ENCODE measurements at regions not wholly inside any gene's neighbourhood (a gene's known extent, or its start where the extent isn't known, plus 50 kb on each side); places are given as distances from the start of the nearest gene placed in this dataset.

DNA sequence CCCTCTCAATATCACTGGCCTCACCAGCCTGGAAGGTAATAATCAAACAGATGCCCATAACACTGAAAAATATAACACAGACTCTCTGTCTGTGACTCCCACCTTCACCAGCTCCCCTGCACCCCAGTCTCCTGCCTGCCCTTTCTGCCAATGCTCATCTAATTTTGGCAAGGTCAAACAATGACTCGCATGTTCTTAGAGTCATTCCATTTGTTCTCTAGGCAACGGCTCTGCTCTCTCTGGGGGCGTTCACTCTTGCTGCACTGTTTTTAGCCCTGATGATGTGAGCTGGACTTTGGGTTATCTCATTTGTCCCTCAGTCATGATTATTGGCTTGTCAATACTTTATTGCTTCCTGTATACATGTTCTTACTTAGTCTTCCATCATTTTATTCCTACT, 691.8 kb downstream of the FLRT2 start:
- TF ChIP-seq, protein P1, sequence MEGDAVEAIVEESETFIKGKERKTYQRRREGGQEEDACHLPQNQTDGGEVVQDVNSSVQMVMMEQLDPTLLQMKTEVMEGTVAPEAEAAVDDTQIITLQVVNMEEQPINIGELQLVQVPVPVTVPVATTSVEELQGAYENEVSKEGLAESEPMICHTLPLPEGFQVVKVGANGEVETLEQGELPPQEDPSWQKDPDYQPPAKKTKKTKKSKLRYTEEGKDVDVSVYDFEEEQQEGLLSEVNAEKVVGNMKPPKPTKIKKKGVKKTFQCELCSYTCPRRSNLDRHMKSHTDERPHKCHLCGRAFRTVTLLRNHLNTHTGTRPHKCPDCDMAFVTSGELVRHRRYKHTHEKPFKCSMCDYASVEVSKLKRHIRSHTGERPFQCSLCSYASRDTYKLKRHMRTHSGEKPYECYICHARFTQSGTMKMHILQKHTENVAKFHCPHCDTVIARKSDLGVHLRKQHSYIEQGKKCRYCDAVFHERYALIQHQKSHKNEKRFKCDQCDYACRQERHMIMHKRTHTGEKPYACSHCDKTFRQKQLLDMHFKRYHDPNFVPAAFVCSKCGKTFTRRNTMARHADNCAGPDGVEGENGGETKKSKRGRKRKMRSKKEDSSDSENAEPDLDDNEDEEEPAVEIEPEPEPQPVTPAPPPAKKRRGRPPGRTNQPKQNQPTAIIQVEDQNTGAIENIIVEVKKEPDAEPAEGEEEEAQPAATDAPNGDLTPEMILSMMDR (IDR thresholded peaks at IDR 0.05; ENCODE audit: unreplicated experiment): no peak
- no peak overlapping the region for H3K4me3 Mint-ChIP-seq (ENCODE audit: low read depth, unreplicated experiment)
- peaks cover 6% of the 10 kb centered on the region for H3K36me3 Mint-ChIP-seq (ENCODE audit: insufficient read depth, unreplicated experiment)

DNA sequence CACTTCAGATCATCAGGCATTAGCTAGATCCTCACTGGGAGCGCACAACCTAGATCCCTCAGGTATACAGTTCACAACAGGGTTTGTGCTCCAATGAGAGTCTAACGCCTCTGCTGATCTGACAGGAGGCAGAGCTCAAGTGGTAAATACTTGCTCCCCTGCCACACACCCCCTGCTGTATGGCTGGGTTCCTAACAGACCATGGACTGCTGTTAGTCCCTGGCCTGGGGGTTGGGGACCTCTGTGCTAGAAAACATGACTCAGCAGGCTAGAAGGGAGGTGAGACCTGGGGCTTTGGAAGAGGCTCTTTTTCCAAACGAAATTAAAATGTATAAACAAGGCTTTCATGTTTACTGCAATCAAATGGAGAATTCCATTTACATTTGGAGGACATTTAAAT, 691.1 kb downstream of the FLRT2 start:
- H3K27ac Mint-ChIP-seq (ENCODE audit: unreplicated experiment): no peak overlapping the region
- no peak for DNase-seq

More for the DNA sequence above, 691.8 kb downstream of the FLRT2 start:
- H3K9me3 Mint-ChIP-seq (ENCODE audit: low read depth, unreplicated experiment): peaks cover 11% of the 10 kb centered on the region
- no peak overlapping the region for H3K27ac Mint-ChIP-seq (ENCODE audit: unreplicated experiment)
- H3K27me3 Mint-ChIP-seq (ENCODE audit: unreplicated experiment): no peaks in the 10 kb centered on the region
- intact Hi-C loops (cut with micrococcal nuclease; ENCODE audit: unreplicated experiment): no loop called here
- H3K4me1 Mint-ChIP-seq (ENCODE audit: low read depth, unreplicated experiment): no peaks in the 10 kb centered on the region
- no peak for DNase-seq
- CTCF ChIA-PET: no interaction called here
- BruUV-seq (replicated peaks): no TSS peak

DNA sequence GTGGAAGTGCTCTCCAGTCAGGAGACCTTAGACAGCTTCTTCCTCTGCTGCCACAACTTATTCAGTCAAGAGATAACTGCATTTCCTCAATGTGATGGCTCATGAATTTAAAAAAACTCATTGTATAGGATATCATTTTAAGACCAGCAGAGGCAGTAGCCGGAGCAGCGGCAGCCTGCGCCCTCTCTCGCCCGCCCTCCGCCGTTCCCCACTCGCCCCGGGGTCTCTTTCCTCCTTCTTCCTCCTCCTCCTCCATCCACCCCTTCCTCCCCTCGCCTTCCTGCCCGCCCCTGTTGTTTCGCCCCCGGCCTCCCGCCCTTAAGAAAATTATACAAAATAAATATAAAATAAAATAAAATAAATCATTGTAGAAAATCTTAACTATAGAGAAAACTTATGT, 687.6 kb downstream of the FLRT2 start:
- TF ChIP-seq, protein P1 (IDR thresholded peaks at IDR 0.05; ENCODE audit: unreplicated experiment): no peak
- intact Hi-C loops (cut with micrococcal nuclease; ENCODE audit: unreplicated experiment): no loop called here
- DNase-seq: no peak
- no TSS peak for BruUV-seq (replicated peaks)
- H3K4me3 Mint-ChIP-seq (ENCODE audit: low read depth, unreplicated experiment): no peak overlapping the region
- CTCF ChIA-PET: no interaction called here
- no peaks in the 10 kb centered on the region for H3K4me1 Mint-ChIP-seq (ENCODE audit: low read depth, unreplicated experiment)
- no peak overlapping the region for H3K27ac Mint-ChIP-seq (ENCODE audit: unreplicated experiment)
- no peaks in the 10 kb centered on the region for H3K36me3 Mint-ChIP-seq (ENCODE audit: insufficient read depth, unreplicated experiment)
- H3K27me3 Mint-ChIP-seq (ENCODE audit: unreplicated experiment): no peaks in the 10 kb centered on the region
- peaks cover 10% of the 10 kb centered on the region for H3K9me3 Mint-ChIP-seq (ENCODE audit: low read depth, unreplicated experiment)

More for the DNA sequence above, 691.1 kb downstream of the FLRT2 start:
- Mint-ChIP-seq H3K4me1 (ENCODE audit: low read depth, unreplicated experiment) (no peaks in the 10 kb centered on the region), H3K27me3 (ENCODE audit: unreplicated experiment) (no peaks in the 10 kb centered on the region), H3K36me3 (ENCODE audit: insufficient read depth, unreplicated experiment) (peaks cover 6% of the 10 kb centered on the region), H3K9me3 (ENCODE audit: low read depth, unreplicated experiment) (peaks cover 11% of the 10 kb centered on the region), H3K4me3 (ENCODE audit: low read depth, unreplicated experiment) (no peak overlapping the region)
- CTCF ChIA-PET: no interaction called here
- intact Hi-C loops (cut with micrococcal nuclease; ENCODE audit: unreplicated experiment): no loop called here
- no TSS peak for BruUV-seq (replicated peaks)
- TF ChIP-seq, protein P1 (IDR thresholded peaks at IDR 0.05; ENCODE audit: unreplicated experiment): no peak

DNA sequence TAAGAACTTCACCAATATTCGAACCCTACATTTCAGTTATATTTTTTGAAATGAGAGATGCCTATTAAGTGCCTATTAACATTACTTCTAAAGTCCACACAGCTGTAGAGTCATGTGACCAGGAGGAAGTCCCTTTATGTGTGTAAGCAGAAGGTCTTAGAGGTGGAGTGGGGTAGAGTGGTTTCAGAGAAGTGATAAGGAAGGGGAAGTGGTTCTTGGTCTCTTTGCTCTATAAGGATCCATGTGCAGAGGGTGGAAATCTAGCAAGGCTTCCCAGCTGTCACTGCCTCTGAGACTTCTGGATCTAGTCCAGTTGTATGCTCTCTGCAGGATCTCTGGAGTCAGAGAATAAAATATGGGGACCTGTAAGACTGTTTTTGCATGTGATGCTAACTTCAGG, 673.9 kb downstream of the FLRT2 start:
- CTCF ChIA-PET: no interaction called here
- intact Hi-C loops (cut with micrococcal nuclease; ENCODE audit: unreplicated experiment): no loop called here

More for the DNA sequence above, 673.9 kb downstream of the FLRT2 start:
- Mint-ChIP-seq H3K9me3 (ENCODE audit: low read depth, unreplicated experiment) (peaks cover 12% of the 10 kb centered on the region), H3K4me3 (ENCODE audit: low read depth, unreplicated experiment) (no peak overlapping the region), H3K27me3 (ENCODE audit: unreplicated experiment) (no peaks in the 10 kb centered on the region), H3K27ac (ENCODE audit: unreplicated experiment) (no peak overlapping the region), H3K36me3 (ENCODE audit: insufficient read depth, unreplicated experiment) (no peaks in the 10 kb centered on the region), H3K4me1 (ENCODE audit: low read depth, unreplicated experiment) (no peaks in the 10 kb centered on the region)
- BruUV-seq (replicated peaks): no TSS peak
- DNase-seq: no peak
- TF ChIP-seq, protein P1 (IDR thresholded peaks at IDR 0.05; ENCODE audit: unreplicated experiment): no peak

Measured in Calu3 (cell line).